HG02588 (cell line): ENCODE measurements at regions not wholly inside any gene's neighbourhood (a gene's known extent, or its start where the extent isn't known, plus 50 kb on each side); places are given as distances from the start of the nearest gene placed in this dataset.
A peak's percentile ranks its signal among the peaks of the same experiment; 100 is the strongest.
"Not testable (repeated sequence)": the region's sequence is repeated elsewhere in the genome, so short reads cannot be mapped to it uniquely, and the experiment has no call there.

Experiments used
- ATAC-seq: cut with Tn5 transposase; IDR thresholded peaks from one replicate; pipeline ENCODE4 v1.9.1; 2021; ENCODE audit warnings: mild to moderate bottlenecking, moderate library complexity; ENCODE audit not compliant: unreplicated experiment

DNA sequence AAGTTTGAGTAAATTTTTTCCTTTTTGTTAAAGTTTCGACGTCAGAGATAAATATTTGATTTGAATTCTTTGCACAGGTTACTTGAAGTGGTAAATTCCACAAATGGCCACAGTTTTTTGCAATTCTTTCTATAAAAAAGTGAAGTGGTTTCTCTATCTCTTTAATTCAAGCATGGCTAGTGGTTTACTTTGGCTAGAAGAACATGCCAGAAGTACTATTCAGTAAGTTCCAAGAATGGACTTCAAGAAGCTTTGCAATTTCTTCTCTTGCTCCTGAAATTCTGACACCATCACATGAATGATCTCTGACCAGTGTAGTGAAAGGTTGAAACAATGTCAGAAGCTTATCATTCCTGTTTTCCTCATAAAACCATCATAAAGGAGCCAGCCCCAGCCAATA lies 55.7 kb upstream of the RNPC3 start:
- no peak for ATAC-seq

DNA sequence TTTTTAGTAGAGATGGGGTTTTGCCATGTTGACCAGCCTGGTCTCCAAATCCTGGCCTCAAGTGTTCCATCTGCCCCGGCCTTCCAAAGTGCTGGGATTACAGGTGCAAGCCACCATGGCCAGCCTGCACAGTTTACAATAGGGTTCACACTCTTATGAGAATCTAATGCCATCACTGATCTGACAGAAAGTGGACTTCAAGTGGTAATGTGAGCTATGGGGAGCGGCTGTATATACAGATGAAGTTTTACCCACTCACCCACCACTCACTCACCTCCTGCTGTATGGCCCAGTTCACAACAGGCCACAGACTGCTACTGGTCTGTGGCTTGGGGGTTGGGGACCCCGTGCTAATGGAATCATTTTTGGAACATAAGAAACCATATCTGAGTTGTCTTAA lies 58.4 kb upstream of the RNPC3 start:
- ATAC-seq = no peak

DNA sequence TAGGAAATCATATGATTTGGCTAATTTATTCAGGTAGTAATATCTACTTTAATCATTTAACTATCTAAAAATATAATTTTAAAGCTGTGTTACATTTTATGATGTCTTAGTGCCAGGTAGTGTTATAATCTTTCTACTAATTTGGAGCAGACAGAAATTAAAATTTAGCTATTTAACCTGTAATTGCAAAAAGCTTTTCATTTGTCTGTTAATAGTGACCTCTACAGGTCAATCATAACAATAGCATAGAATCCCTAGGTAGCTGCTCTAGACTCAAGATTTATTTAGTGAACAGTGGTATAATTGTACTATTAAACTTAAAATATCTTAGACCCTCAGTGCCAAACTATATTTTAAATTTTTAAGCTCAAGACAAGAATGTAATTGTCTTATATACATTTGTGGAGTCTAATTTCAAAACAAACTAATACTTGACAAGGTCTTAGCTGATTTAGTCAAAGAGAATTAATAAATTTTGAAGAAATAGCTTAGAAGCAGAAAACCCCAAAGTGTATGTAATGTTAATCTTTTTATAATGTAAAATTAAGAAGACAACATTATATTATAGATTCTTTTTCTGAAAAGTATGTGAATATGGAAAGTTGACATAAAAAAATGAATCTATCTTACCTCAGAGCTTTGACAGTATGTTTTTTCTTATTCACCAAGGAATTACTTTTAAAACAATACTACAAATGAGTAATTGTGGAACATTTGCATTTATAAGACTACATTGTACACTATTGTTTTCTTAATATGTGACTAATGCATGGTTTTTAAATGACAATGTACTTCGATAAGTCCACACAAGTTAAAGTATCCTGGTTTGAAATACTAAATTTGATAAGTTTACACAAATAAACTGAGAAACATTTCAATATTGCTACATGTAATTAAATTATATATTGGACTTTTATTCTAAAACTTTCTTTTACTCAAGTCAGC lies 64.1 kb upstream of the RNPC3 start:
- ATAC-seq = peak; percentile 49

DNA sequence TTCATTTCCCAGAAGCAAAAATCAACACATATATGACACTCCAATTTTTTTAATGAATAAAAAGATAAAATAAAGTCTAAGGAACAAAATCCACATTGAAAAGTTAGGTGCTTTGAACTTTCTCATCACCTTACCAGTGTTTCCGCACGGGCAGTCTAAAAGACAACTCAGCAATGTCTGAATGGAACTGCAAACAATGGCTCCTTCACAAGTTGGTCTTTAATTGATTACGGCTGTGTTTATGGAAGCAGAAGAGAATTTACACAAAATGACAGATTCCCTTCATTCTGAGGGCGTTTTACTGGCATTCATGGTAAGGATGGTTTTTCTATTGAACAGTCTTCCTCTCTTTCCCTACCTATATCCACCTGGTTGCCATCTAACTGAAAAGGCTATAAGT lies 65.0 kb upstream of the RNPC3 start:
- no peak for ATAC-seq

DNA sequence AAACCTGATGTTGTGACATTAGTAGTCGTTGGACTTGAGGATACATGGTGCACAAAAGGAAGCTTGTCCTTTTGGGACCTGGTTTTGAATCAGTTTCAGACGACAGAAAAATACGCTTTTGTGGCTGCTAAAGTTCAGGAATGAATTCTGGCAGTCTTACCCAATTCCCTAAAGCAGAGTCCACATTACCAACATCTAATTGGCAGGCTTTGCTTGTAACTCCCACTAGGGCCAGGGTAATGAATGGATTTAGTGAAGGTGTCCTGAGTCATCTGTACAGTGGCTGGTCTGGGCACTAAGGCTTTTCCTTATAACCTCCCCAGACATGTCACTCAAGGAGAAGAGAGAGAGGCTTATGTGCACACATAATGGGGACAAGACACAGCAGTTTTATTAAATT lies 66.2 kb upstream of the RNPC3 start:
- no peak for ATAC-seq

DNA sequence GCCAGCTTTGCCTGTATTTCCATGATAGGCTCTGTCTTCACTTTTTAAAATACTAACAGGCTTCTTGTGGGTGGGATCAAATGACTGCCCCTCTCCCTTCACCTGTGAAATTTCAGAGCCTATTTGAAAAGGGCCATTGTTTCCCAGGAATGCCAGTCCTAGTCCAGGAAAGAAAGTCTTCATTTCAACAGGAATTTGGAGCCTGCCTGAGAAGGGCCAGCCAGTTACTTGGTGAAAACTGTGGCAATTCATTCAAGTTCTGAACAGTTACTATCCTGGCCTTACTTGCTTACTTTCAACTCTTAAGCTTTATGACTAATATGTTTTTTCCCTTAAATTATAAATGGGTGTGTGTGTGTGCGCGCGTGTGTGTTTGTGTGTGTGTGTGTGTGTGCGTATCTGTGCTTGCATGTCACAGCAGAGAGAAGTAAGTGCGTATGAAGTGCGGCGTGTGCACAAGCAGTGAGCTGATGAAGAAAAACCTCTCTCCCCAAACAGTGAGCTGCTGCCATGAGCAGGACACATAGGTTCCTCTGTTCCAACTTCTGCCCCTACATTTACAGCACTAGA lies 67.5 kb upstream of the RNPC3 start:
- ATAC-seq = no peak

DNA sequence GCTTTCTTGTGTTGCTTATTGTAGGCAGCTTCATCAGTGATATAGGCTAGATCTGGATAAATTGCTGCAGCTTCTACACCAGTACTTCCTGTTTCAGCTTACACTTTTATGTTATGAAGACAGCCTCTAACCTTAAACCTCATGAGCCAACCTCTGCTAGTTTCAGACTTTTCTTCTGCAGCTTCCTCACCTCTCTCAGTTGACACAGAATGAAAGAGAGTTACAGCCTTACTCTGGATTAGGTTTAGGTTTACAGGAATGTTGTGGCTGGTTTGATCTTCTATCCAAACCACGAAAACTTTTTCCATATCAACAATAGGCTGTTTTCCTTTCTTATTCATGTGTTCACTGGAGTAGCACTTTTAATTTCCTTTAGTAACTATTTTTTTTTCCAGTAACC lies 76.9 kb upstream of the RNPC3 start:
- no peak for ATAC-seq

DNA sequence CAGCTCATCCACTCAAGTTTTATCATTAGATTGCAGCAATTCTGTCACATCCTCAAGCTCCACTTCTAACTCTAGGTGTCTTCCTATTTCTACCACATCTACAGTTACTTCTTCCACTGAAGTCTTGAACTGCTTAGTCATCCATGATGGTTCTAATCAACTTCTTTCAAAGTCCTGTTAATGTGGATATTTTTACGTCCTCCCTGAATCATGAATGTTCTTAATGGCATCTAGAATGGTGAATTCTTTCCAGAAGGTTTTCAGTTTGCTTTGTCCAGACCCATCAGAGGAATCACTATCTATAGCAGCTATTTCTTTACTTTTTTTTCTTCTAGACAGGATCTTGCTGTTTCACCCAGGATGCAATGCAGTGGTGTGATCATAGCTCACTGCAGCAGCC lies 78.0 kb upstream of the RNPC3 start:
- ATAC-seq = no peak

DNA sequence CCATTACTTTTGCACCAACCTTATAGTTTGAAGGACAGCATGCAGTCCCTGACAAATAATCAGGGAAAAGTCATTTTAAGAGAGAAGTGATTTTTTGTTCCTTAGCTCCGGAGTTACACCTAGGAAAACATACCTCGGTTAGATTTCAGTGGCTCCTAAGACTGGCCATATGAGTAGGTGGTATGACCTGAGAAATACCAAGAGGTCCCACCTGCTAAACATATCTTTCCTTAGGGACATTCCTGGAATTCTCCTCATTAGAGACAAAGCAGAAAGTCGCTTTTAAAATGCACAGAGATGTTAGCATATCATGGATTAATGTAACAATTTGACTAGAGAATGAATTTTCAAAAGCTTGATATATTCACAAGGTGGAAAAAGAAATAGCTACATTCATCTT lies 84.2 kb upstream of the RNPC3 start:
- ATAC-seq = no peak

DNA sequence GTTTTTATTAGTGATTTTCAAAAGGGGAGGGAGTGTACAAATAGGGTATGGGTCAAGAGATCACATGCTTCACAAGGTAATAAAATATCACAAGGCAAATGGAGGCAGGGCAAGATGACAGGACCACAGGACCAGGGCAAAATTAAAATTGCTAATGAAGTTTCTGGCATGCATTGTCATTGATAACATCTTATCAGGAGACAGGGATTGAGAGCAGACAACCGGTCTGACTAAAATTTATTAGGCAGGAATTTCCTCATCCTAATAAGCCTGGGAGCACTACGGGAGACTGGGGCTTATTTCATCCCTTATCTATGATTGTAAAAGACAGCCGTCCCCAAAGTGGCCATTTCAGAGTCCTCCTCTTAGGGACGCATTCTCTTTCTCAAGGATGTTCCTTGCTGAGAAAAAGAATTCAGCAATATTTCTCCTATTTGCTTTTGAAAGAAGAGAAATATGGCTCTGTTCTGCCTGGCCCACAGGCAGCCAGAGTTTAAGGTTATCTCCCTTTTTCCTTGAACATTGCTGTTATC lies 88.9 kb upstream of the RNPC3 start:
- not testable (repeated sequence) for ATAC-seq

DNA sequence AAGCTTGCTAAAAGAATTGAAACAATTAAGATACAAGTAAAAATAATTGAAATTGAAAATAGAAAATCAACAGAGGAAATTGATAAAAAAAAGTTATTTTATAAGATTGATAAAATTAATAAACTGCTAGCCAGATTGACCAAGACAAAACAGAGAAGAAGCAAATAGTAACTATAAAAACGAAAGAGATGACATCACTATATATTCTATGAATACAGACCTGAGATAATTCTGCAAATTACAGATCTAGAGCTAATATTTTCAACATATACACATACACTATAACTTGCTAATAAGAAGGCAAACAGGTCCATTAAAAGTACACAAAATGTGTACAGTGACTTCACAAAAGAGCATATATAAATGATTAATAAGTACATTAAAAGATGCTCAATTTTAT lies 90.1 kb upstream of the RNPC3 start:
- no peak for ATAC-seq

DNA sequence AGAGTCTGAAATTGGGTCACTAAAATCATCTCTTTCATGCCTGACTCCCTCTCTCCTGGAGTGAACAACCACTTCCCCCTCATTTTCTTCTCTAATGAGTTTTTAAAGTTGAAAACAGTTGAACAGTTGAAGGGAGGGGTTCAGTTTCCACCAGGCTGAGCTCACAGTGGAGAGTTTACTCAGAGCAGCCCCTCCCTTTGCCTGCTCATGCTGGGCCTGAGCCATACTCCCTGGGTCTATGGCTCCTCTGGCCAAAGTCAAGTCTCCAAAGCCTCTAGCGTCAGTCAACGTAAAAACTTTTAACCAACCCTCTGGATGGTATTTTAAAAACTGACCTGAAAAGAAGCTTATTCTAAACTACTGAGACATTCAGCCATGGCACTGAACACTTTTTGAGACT lies 100.8 kb upstream of the RNPC3 start:
- no peak for ATAC-seq

DNA sequence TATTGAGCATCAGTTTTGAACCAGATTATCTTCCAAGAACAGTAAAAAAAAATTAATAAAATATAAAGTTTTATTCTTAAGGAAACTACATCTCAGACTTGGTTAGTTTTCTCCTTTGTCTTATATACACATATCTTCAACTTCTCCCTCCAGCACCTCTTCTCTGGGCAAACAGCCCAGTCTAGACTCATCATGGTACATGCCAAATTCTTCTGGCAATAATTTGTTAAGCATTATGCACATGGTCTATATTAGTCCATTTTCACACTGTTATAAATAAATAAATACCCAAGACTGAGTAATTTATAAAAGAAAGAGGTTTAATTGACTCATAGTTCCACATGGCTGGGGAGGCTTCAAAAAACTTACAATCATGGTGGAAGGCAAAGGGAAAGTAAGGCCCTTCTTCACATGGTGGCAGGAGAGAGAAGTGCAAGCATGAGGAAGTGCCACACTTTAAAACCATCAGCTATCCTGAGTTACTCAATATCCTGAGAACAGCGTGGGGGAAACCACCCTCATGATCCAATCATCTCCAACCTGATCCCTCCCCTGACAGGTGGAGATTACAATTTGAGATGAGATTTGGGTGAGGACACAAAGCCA lies 108.7 kb upstream of the RNPC3 start:
- no peak for ATAC-seq

DNA sequence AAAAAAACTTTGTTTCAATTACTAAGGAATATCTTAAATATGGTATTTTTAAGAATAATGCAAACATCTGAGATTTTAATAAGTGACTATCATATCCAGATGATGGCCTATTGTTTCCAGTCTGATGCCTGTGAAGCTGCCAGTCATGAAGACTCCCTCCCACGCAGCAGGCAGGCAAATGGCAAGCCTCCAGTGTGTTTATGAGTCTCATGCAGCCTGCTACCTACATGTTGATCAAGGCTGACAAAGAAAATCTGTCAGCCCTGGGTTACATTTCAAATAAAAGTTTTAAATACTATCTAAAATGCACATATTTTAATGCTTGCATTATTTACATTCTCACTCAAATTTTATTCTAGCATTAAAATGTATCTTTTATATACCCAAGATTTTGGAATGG lies 137.6 kb upstream of the RNPC3 start:
- ATAC-seq = no peak

DNA sequence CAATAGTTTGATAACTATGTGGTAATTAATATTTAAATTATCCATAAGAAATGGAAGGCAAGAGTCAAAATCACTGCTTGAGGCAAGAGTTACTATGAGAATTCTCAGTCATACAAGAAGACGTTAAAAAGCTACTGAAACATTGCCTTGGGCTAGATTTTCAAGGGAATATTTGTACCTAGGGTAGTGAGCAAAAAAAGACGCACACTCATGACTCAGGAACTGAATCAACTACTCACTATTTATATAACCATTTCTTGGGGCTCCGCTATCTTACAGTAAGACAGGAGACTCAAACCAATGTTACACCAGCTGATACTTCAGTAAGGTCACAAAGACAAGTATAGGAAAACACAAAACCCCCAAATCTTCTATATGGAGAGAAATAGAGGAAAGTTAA lies 151.5 kb upstream of the RNPC3 start:
- no peak for ATAC-seq

DNA sequence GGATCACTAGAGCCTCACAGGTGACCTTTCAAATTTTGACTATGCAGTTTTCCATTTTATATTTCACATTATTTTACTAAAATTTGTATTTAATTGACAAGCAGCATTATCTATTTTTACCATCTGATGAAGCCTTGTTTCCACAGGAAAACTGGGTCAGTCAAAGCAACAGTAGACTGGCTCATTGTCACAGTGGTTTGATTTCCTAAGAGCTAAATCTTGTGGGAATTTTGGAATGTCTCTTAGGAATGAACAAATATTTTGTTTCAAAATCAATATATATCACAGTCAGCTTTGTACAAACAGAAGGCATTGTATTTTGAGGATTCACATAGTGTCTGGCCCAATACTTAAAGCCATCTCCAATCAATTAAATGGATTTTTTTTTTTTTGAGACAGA lies 152.6 kb upstream of the RNPC3 start:
- no peak for ATAC-seq

DNA sequence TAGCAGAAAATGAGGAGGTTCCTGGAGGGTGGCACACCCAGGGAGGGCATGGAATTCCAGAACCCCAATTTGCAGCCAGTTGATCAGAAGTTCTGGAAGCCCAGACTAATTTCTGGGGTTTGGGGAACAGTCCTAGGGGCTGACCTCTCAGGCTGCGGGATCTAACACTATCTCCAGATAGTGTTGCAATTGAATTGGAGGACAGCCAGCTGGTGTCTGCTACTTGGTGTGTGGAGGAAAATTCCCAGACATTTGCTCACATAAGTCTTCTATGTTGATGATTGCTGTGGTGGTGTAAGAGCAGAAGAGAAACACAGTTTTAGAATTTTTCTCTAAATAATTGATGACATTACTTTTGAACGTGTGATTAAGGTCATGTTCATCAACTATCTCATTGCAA lies 154.3 kb upstream of the RNPC3 start:
- ATAC-seq = no peak

DNA sequence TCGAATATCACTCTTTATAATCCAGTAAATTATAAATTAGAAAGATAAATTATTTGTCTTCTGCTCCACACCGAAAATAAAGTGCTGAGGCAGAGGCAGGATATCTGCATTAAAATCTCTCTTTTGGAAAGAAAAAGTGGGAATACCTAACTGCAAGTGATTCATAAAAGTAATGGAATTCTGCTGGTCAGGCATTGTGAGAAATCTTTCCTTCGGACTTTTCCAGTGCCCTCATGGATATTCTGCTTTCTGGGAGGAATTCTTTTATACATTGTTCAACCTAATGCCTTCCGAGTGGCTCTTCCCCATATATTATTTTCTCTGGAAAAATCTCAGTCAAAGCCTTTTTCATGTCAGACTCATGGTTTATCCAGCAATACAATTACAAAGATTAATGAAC lies 158.3 kb upstream of the RNPC3 start:
- ATAC-seq = no peak

DNA sequence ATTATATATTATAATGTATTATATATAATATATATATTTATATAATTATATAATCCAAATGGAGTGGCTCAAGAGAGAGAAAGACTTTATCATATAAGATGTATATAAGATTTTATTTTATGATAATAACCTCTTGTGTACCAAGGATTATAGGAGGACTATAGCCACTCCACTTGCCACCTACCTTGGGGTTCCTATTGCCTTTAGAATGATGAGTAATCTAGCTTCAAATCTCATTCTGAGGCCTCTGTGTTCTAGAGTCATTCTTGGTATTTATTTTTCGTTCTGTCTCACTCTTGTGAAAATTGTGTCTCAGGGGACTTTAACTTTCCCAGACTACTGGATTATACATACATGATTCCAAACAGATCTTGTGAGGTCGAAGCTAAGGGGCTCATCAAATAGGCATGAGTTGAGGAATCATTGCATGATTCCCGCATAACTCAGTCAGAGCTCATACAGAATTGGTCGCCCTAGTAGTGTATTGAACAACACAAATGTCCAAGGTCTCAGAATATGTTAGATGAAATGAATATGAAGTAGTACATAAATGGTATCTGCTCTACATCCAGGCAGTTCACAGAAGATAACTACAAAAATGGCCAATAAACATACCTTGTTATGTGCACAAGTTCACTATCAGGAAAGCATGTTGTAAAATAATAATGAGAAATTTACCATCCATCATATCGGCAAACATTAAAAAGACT lies 159.5 kb upstream of the RNPC3 start:
- no peak for ATAC-seq

DNA sequence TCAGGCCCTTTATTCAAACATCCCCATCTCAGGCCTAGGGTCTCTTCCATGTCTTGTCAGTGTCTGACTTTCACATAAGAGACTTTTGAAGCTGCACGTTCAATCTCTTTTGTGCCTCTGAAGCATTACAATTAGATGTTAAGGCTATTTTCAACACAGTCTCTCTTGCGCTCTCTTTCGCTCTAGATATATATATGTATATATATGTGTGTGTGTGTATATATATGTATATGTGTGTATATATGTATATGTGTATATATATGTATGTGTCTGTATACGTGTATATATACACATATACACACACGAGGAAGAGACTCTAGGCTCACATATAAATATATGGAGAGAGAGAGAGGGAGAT lies 162.5 kb upstream of the RNPC3 start:
- ATAC-seq = no peak

DNA sequence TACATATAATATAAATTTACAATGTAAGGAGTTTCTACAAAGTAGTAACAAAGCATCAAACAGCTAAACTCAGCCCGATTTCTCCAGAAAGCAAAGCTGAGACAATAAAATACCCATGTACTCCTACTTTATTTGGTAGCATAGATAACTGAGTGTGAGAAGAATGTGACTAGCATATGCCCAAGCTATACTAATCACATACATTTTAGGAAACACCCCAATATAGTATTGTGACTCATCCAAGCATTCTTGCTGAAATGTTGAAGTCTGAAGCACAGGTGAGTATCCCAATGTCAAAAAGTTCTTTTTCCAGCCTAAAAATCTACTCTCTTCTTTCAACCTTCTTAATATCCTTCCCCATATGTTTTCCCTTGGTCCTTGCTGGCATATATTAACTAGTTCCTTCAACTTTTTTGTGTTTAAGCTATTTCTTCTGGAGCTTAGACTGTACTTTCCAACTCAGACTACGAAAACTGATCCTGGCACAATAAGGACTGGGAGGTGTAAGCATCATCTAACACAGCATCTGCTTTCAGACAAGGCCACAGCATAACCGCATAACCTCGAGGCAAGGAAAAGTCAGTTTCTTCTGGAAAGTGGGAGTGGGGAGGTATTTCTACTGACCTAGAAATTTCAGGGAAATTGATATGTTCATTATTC lies 163.0 kb upstream of the RNPC3 start:
- ATAC-seq = no peak
